ENCODE measurements at regions not wholly inside any gene's neighbourhood (a gene's known extent, or its start where the extent isn't known, plus 50 kb on each side); places are given as distances from the start of the nearest gene placed in this dataset.

GRCh38 chr3:31117854-31118253 is 223.4 kb upstream of the GADL1 start:
- no peak overlapping the region for H2AFZ ChIP-seq
- DNase-seq (ENCODE audit: low spot score): no peak
- no peaks in the 10 kb centered on the region for H3K4me1 ChIP-seq (ENCODE audit: insufficient read depth)
- 92% methylated on average over 2 of the region's 2 CpGs for WGBS (ENCODE audit: low lambda C conversion rate, missing lambda C conversion rate)
- TF ChIP-seq EZH2phosphoT487 (IDR thresholded peaks at IDR 0.05; ENCODE audit: low read depth, severe bottlenecking, unreplicated experiment) (no peak), EZH2 (IDR thresholded peaks at IDR 0.05; ENCODE audit: borderline replicate concordance) (no peak), CTCF (IDR thresholded peaks at IDR 0.05; ENCODE audit: poor library complexity) (no peak)
- no peak overlapping the region for H3K27ac ChIP-seq
- H3K79me2 ChIP-seq: no peaks in the 10 kb centered on the region
- H4K20me1 ChIP-seq (ENCODE audit: insufficient read depth, poor library complexity, severe bottlenecking): no peaks in the 10 kb centered on the region
- no peak overlapping the region for H3K4me3 ChIP-seq
- no peaks in the 10 kb centered on the region for H3K36me3 ChIP-seq (replicated peaks; ENCODE audit: insufficient read depth, low read depth)
- H3K4me2 ChIP-seq: no peak overlapping the region
- H3K9me3 ChIP-seq (ENCODE audit: low read depth): no peaks in the 10 kb centered on the region
- H3K27me3 ChIP-seq: no peaks in the 10 kb centered on the region
- H3K9me2 ChIP-seq (replicated peaks; ENCODE audit: insufficient read depth): no peaks in the 10 kb centered on the region

GRCh38 chr3:31124373-31124772 is 229.9 kb upstream of the GADL1 start:
- TF ChIP-seq CTCF (IDR thresholded peaks at IDR 0.05; ENCODE audit: poor library complexity) (no peak), EZH2phosphoT487 (IDR thresholded peaks at IDR 0.05; ENCODE audit: low read depth, severe bottlenecking, unreplicated experiment) (no peak), EZH2 (IDR thresholded peaks at IDR 0.05; ENCODE audit: borderline replicate concordance) (no peak)
- Histone ChIP-seq H2AFZ (no peak overlapping the region), H3K9me2 (replicated peaks; ENCODE audit: insufficient read depth) (no peaks in the 10 kb centered on the region), H3K79me2 (no peaks in the 10 kb centered on the region), H3K36me3 (replicated peaks; ENCODE audit: insufficient read depth, low read depth) (no peaks in the 10 kb centered on the region), H3K9me3 (ENCODE audit: low read depth) (no peaks in the 10 kb centered on the region), H3K27me3 (no peaks in the 10 kb centered on the region), H3K4me2 (no peak overlapping the region), H4K20me1 (ENCODE audit: insufficient read depth, poor library complexity, severe bottlenecking) (no peaks in the 10 kb centered on the region), H3K27ac (no peak overlapping the region), H3K4me3 (no peak overlapping the region), H3K4me1 (ENCODE audit: insufficient read depth) (no peaks in the 10 kb centered on the region)
- 64% methylated on average over 1 of the region's 1 CpG for WGBS (ENCODE audit: low lambda C conversion rate, missing lambda C conversion rate)
- no peak for DNase-seq (ENCODE audit: low spot score)

- Histone ChIP-seq H3K9me2 (replicated peaks; ENCODE audit: insufficient read depth) (no peaks in the 10 kb centered on the region), H4K20me1 (ENCODE audit: insufficient read depth, poor library complexity, severe bottlenecking) (no peaks in the 10 kb centered on the region), H3K27ac (no peak overlapping the region), H3K4me1 (ENCODE audit: insufficient read depth) (no peaks in the 10 kb centered on the region), H3K79me2 (no peaks in the 10 kb centered on the region), H3K9me3 (ENCODE audit: low read depth) (no peaks in the 10 kb centered on the region), H3K4me3 (no peak overlapping the region), H3K36me3 (replicated peaks; ENCODE audit: insufficient read depth, low read depth) (no peaks in the 10 kb centered on the region), H3K27me3 (no peaks in the 10 kb centered on the region), H3K4me2 (no peak overlapping the region), H2AFZ (no peak overlapping the region)
- 76% methylated on average over 4 of the region's 4 CpGs for WGBS (ENCODE audit: low lambda C conversion rate, missing lambda C conversion rate)
- DNase-seq (ENCODE audit: low spot score): no peak
- TF ChIP-seq CTCF (IDR thresholded peaks at IDR 0.05; ENCODE audit: poor library complexity) (no peak), EZH2 (IDR thresholded peaks at IDR 0.05; ENCODE audit: borderline replicate concordance) (no peak), EZH2phosphoT487 (IDR thresholded peaks at IDR 0.05; ENCODE audit: low read depth, severe bottlenecking, unreplicated experiment) (no peak)
Measured at GRCh38 chr3:31125413-31126020, 231.1 kb upstream of the GADL1 start.
